ENCODE measurements at regions not wholly inside any gene's neighbourhood (a gene's known extent, or its start where the extent isn't known, plus 50 kb on each side); places are given as distances from the start of the nearest gene placed in this dataset.

DNA sequence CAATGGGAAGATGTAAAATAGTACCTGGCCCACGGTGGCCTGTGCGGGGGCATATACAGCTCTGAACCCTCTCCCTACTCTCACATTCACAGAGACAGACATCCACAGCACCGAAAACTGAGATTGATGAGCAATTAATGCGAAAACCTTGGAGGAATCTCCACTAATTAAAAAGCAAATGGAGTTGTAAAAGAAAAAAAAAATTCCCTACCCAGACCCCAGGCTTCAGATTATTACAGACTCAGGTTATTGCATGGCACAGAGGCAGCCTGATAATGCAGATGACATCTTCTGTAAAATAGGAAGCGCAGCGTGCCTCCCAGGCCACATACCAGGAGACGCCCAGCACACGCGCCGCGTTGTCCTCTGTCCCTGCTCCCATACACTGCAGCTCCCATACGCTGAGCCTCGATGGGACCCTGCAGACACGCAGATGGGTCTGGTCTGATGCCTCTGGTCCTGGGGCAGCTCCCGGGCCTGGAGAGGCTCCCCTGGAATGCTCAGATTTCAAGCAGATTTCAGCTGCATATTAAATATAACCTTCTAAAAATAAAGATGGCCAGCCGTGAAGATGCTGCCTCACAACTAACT, 496.1 kb upstream of the MYT1L start:
- no peaks in the 10 kb centered on the region for H3K79me2 ChIP-seq (ENCODE audit: insufficient read depth, low read length)
- no peaks in the 10 kb centered on the region for H3F3A ChIP-seq (ENCODE audit: insufficient read depth, low read length)
- no peaks in the 10 kb centered on the region for H3K4me1 ChIP-seq (ENCODE audit: insufficient read depth, low read length, severe bottlenecking)
- H4K20me1 ChIP-seq (ENCODE audit: insufficient read depth, low read length) = no peaks in the 10 kb centered on the region
- no peak overlapping the region for H3K4me2 ChIP-seq (ENCODE audit: low read length)
- no peaks in the 10 kb centered on the region for H3K9me2 ChIP-seq (ENCODE audit: low read depth, low read length)
- H3K27ac ChIP-seq (ENCODE audit: low read depth, low read length, poor library complexity, severe bottlenecking) = no peak overlapping the region
- H3K27me3 ChIP-seq (ENCODE audit: insufficient read depth, low read length) = no peaks in the 10 kb centered on the region
- no peak overlapping the region for H3K9ac ChIP-seq (ENCODE audit: low read length)
- TF ChIP-seq, protein P1, sequence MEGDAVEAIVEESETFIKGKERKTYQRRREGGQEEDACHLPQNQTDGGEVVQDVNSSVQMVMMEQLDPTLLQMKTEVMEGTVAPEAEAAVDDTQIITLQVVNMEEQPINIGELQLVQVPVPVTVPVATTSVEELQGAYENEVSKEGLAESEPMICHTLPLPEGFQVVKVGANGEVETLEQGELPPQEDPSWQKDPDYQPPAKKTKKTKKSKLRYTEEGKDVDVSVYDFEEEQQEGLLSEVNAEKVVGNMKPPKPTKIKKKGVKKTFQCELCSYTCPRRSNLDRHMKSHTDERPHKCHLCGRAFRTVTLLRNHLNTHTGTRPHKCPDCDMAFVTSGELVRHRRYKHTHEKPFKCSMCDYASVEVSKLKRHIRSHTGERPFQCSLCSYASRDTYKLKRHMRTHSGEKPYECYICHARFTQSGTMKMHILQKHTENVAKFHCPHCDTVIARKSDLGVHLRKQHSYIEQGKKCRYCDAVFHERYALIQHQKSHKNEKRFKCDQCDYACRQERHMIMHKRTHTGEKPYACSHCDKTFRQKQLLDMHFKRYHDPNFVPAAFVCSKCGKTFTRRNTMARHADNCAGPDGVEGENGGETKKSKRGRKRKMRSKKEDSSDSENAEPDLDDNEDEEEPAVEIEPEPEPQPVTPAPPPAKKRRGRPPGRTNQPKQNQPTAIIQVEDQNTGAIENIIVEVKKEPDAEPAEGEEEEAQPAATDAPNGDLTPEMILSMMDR (IDR thresholded peaks at IDR 0.05; ENCODE audit: low read length) = no peak
- no peak for TF ChIP-seq EZH2 (IDR thresholded peaks at IDR 0.05; ENCODE audit: borderline replicate concordance, low read length)
- no peaks in the 10 kb centered on the region for H3K36me3 ChIP-seq (ENCODE audit: insufficient read depth, low read length)
- no peaks in the 10 kb centered on the region for H3K9me3 ChIP-seq (ENCODE audit: low read length)
- no peak overlapping the region for H3K4me3 ChIP-seq (ENCODE audit: low read depth, low read length, poor library complexity, severe bottlenecking)
- no peak overlapping the region for H2AFZ ChIP-seq (ENCODE audit: low read length)

DNA sequence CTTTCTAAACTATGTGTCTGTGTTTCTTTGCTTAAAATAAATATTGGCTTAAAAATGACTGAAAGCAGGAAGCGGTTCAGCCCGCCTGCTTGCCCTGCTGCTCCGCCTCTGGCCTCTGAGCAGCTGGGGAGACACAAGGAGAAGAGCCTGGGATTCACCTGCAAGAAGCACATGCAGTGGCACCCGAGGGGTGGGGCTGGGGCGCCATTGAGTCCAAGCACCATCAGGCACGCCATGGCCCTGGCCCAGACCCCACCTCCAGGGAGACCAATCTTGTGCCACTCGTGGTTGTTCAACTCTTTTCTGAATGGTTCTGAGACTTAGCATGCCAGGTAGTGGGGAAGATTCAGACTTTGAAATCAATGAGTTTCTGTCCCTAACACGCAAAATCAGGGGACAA, 495.5 kb upstream of the MYT1L start:
- no peaks in the 10 kb centered on the region for H3F3A ChIP-seq (ENCODE audit: insufficient read depth, low read length)
- no peak overlapping the region for H3K4me2 ChIP-seq (ENCODE audit: low read length)

DNA sequence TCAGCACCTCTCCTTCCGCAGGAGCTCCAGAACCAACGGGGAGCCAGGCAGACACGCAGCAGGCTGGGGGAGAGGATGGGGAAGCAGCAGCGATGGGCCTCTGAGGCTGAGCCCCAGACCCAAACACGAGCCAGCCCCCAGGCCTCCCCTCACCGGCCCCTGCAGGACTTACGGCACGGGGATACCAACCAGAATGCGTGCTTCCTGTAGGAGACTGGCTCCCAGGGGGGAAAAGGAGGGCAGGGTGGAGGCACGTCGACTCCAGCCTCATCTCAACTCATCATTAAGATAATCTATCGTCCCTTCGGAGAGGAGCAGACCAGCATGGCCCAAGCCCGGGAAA, 495.1 kb upstream of the MYT1L start:
- Histone ChIP-seq H3K4me3 (ENCODE audit: low read depth, low read length, poor library complexity, severe bottlenecking) (no peak overlapping the region), H3K36me3 (ENCODE audit: insufficient read depth, low read length) (no peaks in the 10 kb centered on the region), H3K9me2 (ENCODE audit: low read depth, low read length) (no peaks in the 10 kb centered on the region), H3K79me2 (ENCODE audit: insufficient read depth, low read length) (no peaks in the 10 kb centered on the region), H3K4me2 (ENCODE audit: low read length) (no peak overlapping the region), H3K27me3 (ENCODE audit: insufficient read depth, low read length) (no peaks in the 10 kb centered on the region), H3K9ac (ENCODE audit: low read length) (no peak overlapping the region), H2AFZ (ENCODE audit: low read length) (no peak overlapping the region), H4K20me1 (ENCODE audit: insufficient read depth, low read length) (no peaks in the 10 kb centered on the region), H3K4me1 (ENCODE audit: insufficient read depth, low read length, severe bottlenecking) (no peaks in the 10 kb centered on the region), H3F3A (ENCODE audit: insufficient read depth, low read length) (no peaks in the 10 kb centered on the region), H3K27ac (ENCODE audit: low read depth, low read length, poor library complexity, severe bottlenecking) (no peak overlapping the region), H3K9me3 (ENCODE audit: low read length) (peaks cover 4% of the 10 kb centered on the region; the same call in 1 of the 2 replicates)
- TF ChIP-seq, protein P1 (IDR thresholded peaks at IDR 0.05; ENCODE audit: low read length) = no peak
- TF ChIP-seq EZH2 (IDR thresholded peaks at IDR 0.05; ENCODE audit: borderline replicate concordance, low read length) = no peak

More for the DNA sequence above, 495.5 kb upstream of the MYT1L start:
- no peaks in the 10 kb centered on the region for H3K79me2 ChIP-seq (ENCODE audit: insufficient read depth, low read length)
- H3K4me3 ChIP-seq (ENCODE audit: low read depth, low read length, poor library complexity, severe bottlenecking) = no peak overlapping the region
- no peak overlapping the region for H3K9ac ChIP-seq (ENCODE audit: low read length)
- H3K36me3 ChIP-seq (ENCODE audit: insufficient read depth, low read length) = no peaks in the 10 kb centered on the region
- no peaks in the 10 kb centered on the region for H3K9me3 ChIP-seq (ENCODE audit: low read length)
- no peaks in the 10 kb centered on the region for H3K9me2 ChIP-seq (ENCODE audit: low read depth, low read length)
- H2AFZ ChIP-seq (ENCODE audit: low read length) = no peak overlapping the region
- no peak overlapping the region for H3K27ac ChIP-seq (ENCODE audit: low read depth, low read length, poor library complexity, severe bottlenecking)
- H3K4me1 ChIP-seq (ENCODE audit: insufficient read depth, low read length, severe bottlenecking) = no peaks in the 10 kb centered on the region
- TF ChIP-seq, protein P1 (IDR thresholded peaks at IDR 0.05; ENCODE audit: low read length) = no peak
- TF ChIP-seq EZH2 (IDR thresholded peaks at IDR 0.05; ENCODE audit: borderline replicate concordance, low read length) = no peak
- H3K27me3 ChIP-seq (ENCODE audit: insufficient read depth, low read length) = no peaks in the 10 kb centered on the region
- no peaks in the 10 kb centered on the region for H4K20me1 ChIP-seq (ENCODE audit: insufficient read depth, low read length)
